Suprapubic skin (tissue), 3 donors: ENCODE measurements at regions not wholly inside any gene's neighbourhood (a gene's known extent, or its start where the extent isn't known, plus 50 kb on each side); places are given as distances from the start of the nearest gene placed in this dataset.

Experiments
- CTCF ChIP-seq, 2 donors: fragments of 200-600 bp in 1 of 2; fragments of 450-650 bp in 1 of 2; sonication (generic) in 1 of 2; IDR thresholded peaks; one replicate each; pipeline ENCODE4 v1.5.1; 2016 to 2019; ENCODE audit warnings: antibody characterized with exemption in 2 of 2, mild to moderate bottlenecking in 1 of 2, moderate library complexity in 1 of 2
- POLR2A ChIP-seq, 2 donors: fragments of 450-650 bp; IDR thresholded peaks; one replicate each; pipeline ENCODE4 v1.6.1; 2017; ENCODE audit warnings: antibody characterized with exemption in 2 of 2, mild to moderate bottlenecking in 2 of 2, moderate library complexity in 2 of 2

GRCh38 chr16:62170642-62171041 lies 134.4 kb upstream of the CDH8 start:
- no peak for TF ChIP-seq POLR2A (IDR thresholded peaks at IDR 0.05)
- no peak for TF ChIP-seq CTCF (IDR thresholded peaks at IDR 0.05)
